Mesendoderm (in vitro differentiated cells): ENCODE measurements at regions not wholly inside any gene's neighbourhood (a gene's known extent, or its start where the extent isn't known, plus 50 kb on each side); places are given as distances from the start of the nearest gene placed in this dataset.

Experiments used
- DNase-seq: peaks from one replicate; pipeline ENCODE4 v3.0.0; 2013
- H2AK5ac ChIP-seq: 2 replicates; pipeline ENCODE4 v1.6.1; 2013; ENCODE audit warnings: low read length, inconsistent platforms
- H2BK120ac ChIP-seq: 2 replicates; pipeline ENCODE4 v1.6.1; 2013; ENCODE audit warnings: low read depth, mild to moderate bottlenecking, low read length, moderate library complexity, mixed read lengths
- H2BK15ac ChIP-seq: replicated peaks from 2 replicates; pipeline ENCODE4 v1.6.1; 2013; ENCODE audit warnings: low read depth, mild to moderate bottlenecking, moderate library complexity
- H2BK5ac ChIP-seq: 2 replicates; pipeline ENCODE4 v1.6.1; 2013; ENCODE audit warnings: low read length, inconsistent platforms
- H3K18ac ChIP-seq: 2 replicates; pipeline ENCODE4 v1.6.1; 2013; ENCODE audit warnings: mild to moderate bottlenecking, low read length, mixed read lengths
- H3K23ac ChIP-seq: one replicate; pipeline ENCODE4 v1.6.1; 2013; ENCODE audit warnings: low read length
- H3K27ac ChIP-seq: 2 replicates; pipeline ENCODE4 v1.5.1; 2013; ENCODE audit warnings: low read depth, mild to moderate bottlenecking, inconsistent platforms, low read length, moderate library complexity
- H3K27me3 ChIP-seq: 2 replicates; pipeline ENCODE4 v1.6.1; 2013; ENCODE audit warnings: low read length, control low read depth, mild to moderate bottlenecking, inconsistent platforms; ENCODE audit not compliant: insufficient read depth, poor library complexity
- H3K36me3 ChIP-seq: 2 replicates; pipeline ENCODE4 v1.6.1; 2013; ENCODE audit warnings: low read length, inconsistent platforms; ENCODE audit not compliant: control insufficient read depth, insufficient read depth
- H3K4ac ChIP-seq: one replicate; pipeline ENCODE4 v1.6.1; 2013; ENCODE audit warnings: low read depth, mild to moderate bottlenecking, low read length, moderate library complexity
- H3K4me1 ChIP-seq: 2 replicates; pipeline ENCODE4 v1.6.1; 2013; ENCODE audit warnings: low read depth, low read length, inconsistent platforms; ENCODE audit not compliant: control insufficient read depth
- H3K4me2 ChIP-seq: 2 replicates; pipeline ENCODE4 v1.6.1; 2013; ENCODE audit warnings: low read length
- H3K4me3 ChIP-seq: 2 replicates; pipeline ENCODE4 v1.5.1; 2013; ENCODE audit warnings: mild to moderate bottlenecking, low read length
- H3K56ac ChIP-seq: one replicate; pipeline ENCODE4 v1.6.1; 2013; ENCODE audit warnings: low read length
- H3K79me1 ChIP-seq: 2 replicates; pipeline ENCODE4 v1.6.1; 2013; ENCODE audit warnings: low read length, inconsistent platforms
- H3K79me2 ChIP-seq: 2 replicates; pipeline ENCODE4 v1.6.1; 2013; ENCODE audit warnings: mild to moderate bottlenecking, low read length; ENCODE audit not compliant: control insufficient read depth, insufficient read depth
- H3K9ac ChIP-seq: 2 replicates; pipeline ENCODE4 v1.6.1; 2013; ENCODE audit warnings: low read length, inconsistent platforms
- H4K5ac ChIP-seq: one replicate; pipeline ENCODE4 v1.6.1; 2013; ENCODE audit warnings: low read length
- H4K8ac ChIP-seq: one replicate; pipeline ENCODE4 v1.6.1; 2013; ENCODE audit warnings: low read depth, mild to moderate bottlenecking, control low read depth, low read length, moderate library complexity
- WGBS: extraction: QIAGEN DNeasy Blood & Tissue Kit; methylation state at CpG from one replicate; pipeline ENCODE4 v1.1.7; 2013; ENCODE audit warnings: low lambda C conversion rate, missing lambda C conversion rate; ENCODE audit not compliant: insufficient coverage; ENCODE audit errors: extremely low coverage; 5-methylcytosine and 5-hydroxymethylcytosine counted together

DNA sequence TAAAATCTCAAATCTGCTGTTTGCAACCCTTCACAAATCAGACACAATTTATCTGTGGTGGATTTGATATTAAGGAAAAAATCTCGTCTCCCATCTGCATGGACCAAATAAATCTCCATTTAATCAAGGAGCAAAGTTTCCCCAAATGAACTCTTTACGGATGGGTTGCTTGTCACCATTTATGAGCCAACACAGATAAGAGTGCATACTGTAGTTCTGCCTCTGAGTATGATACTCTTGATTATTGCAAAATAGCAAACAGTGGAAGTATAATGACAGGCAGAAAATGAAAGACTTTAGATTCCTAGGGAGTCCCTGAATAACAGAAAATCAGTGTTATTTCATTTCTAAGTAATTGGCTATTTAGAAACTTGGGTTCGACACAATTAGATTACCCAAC is 1395.9 kb downstream of the FAM181B start:
- Histone ChIP-seq H3K4me3 (no peak overlapping the region), H3K4me1 (peaks cover 2% of the 10 kb centered on the region), H2BK15ac (no peak overlapping the region), H3K27me3 (no peaks in the 10 kb centered on the region), H3K79me2 (no peaks in the 10 kb centered on the region), H2BK5ac (no peak overlapping the region), H2BK120ac (no peak overlapping the region), H3K18ac (no peak overlapping the region), H3K4ac (no peak overlapping the region), H3K36me3 (no peaks in the 10 kb centered on the region), H4K8ac (no peak overlapping the region), H3K4me2 (no peak overlapping the region), H3K9ac (no peak overlapping the region), H3K56ac (no peak overlapping the region), H3K23ac (no peak overlapping the region), H4K5ac (no peak overlapping the region), H2AK5ac (no peak overlapping the region), H3K79me1 (no peaks in the 10 kb centered on the region), H3K27ac (no peak overlapping the region)
- WGBS, result no CpG with 5 or more reads among the region's 3 CpGs
- DNase-seq, result no peak

DNA sequence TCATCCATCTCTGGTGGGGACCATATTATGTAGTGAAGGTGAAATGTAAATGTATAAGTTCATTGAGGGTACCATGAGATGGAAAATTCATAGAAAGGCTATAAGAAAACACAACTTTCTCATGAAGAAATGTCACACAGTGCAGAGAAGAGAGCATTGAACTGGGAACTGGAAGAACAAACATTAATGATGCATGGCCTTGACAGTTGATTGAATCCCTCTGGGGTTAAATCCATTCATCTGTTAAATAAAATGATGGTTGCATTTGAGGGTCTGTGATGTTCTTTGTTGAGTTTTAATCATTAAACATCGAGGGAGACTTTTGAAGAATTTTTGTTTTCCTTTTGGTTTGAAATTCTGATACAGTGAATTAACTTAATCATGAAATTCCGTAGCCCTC is 1401.4 kb downstream of the FAM181B start:
- Histone ChIP-seq H3K4me2 (no peak overlapping the region), H3K9ac (no peak overlapping the region), H3K79me1 (no peaks in the 10 kb centered on the region), H3K27ac (no peak overlapping the region), H4K8ac (no peak overlapping the region), H3K4me1 (peaks cover under 1% of the 10 kb centered on the region), H3K56ac (no peak overlapping the region), H2BK5ac (no peak overlapping the region), H3K27me3 (no peaks in the 10 kb centered on the region), H3K23ac (no peak overlapping the region), H2BK15ac (no peak overlapping the region), H3K79me2 (no peaks in the 10 kb centered on the region), H2AK5ac (no peak overlapping the region), H4K5ac (no peak overlapping the region), H3K4ac (no peak overlapping the region), H2BK120ac (no peak overlapping the region), H3K4me3 (no peak overlapping the region), H3K36me3 (no peaks in the 10 kb centered on the region), H3K18ac (no peak overlapping the region)
- no peak for DNase-seq
- WGBS, result no CpG with 5 or more reads among the region's 2 CpGs

DNA sequence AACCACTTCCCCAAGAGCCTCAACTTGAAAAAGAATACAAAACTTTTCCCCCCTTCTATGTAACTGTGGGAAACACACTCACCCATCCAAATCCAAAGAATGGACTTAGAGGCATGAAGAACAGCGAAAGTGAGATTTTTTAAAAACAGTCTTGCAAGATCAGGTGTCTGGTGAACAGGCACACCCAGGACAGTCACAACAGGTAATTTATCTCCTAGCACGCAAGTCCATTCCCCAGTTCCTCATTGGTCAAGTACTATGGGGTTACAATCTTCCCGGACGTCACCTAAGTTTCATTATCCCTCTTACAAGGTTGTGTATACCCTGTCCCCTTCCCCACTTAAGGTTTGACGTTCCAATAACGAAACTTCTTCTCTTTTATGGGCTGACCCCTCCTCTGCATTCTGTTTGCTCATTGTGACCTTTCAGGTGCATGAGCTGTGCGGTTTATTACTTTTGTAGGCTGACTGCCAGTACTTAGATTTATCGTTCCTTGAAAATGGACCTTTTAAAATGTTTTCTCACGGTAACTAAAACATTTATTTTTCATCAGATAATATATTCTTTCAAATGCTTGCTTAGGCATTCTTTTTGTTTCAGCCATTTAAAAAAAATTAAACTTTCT is 1401.9 kb downstream of the FAM181B start:
- H4K8ac ChIP-seq, result no peak overlapping the region
- DNase-seq, result no peak

DNA sequence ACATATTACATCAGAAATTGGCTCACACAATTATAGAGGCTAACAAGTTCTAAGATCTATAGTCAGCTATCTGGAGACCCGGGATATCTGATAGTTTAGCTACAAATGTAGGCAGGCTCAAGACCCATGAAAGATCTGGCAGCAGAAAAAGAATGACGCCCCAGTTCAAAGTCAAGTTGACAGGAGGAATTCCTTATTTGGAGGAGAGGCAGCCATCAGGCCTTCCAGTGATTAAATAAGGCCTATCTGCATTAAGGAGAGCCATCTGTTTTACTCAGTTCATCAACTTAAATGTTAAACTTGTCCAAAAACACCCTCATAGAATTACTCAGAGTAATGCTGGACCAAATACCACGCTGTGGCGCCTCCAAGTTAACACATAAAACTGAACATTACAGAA is 1402.6 kb downstream of the FAM181B start:
- no peak overlapping the region for H3K23ac ChIP-seq
- H4K5ac ChIP-seq, result no peak overlapping the region
- no peak overlapping the region for H3K4me2 ChIP-seq
- H4K8ac ChIP-seq, result no peak overlapping the region
- no peak overlapping the region for H2BK120ac ChIP-seq
- H3K4ac ChIP-seq, result no peak overlapping the region
- no peak overlapping the region for H3K27ac ChIP-seq
- H3K79me2 ChIP-seq, result no peaks in the 10 kb centered on the region
- no peak for DNase-seq
- H3K18ac ChIP-seq, result no peak overlapping the region
- H2BK15ac ChIP-seq, result no peak overlapping the region
- no peaks in the 10 kb centered on the region for H3K27me3 ChIP-seq
- no peaks in the 10 kb centered on the region for H3K4me1 ChIP-seq
- H3K79me1 ChIP-seq, result no peaks in the 10 kb centered on the region
- H2AK5ac ChIP-seq, result no peak overlapping the region
- no peak overlapping the region for H3K4me3 ChIP-seq
- H3K36me3 ChIP-seq, result no peaks in the 10 kb centered on the region
- no peak overlapping the region for H3K9ac ChIP-seq
- H2BK5ac ChIP-seq, result no peak overlapping the region
- H3K56ac ChIP-seq, result no peak overlapping the region
- WGBS, result no CpG with 5 or more reads among the region's 4 CpGs

More for the DNA sequence above, 1401.9 kb downstream of the FAM181B start:
- Histone ChIP-seq H3K4me2 (no peak overlapping the region), H2BK15ac (no peak overlapping the region), H3K4me1 (no peaks in the 10 kb centered on the region), H3K79me1 (no peaks in the 10 kb centered on the region), H3K18ac (no peak overlapping the region), H3K23ac (no peak overlapping the region), H3K79me2 (no peaks in the 10 kb centered on the region), H3K27ac (no peak overlapping the region), H2BK5ac (no peak overlapping the region), H4K5ac (no peak overlapping the region), H2AK5ac (no peak overlapping the region), H3K56ac (no peak overlapping the region), H3K4ac (no peak overlapping the region), H3K4me3 (no peak overlapping the region), H3K9ac (no peak overlapping the region), H2BK120ac (no peak overlapping the region), H3K36me3 (no peaks in the 10 kb centered on the region), H3K27me3 (no peaks in the 10 kb centered on the region)
- WGBS, result no CpG with 5 or more reads among the region's 9 CpGs

DNA sequence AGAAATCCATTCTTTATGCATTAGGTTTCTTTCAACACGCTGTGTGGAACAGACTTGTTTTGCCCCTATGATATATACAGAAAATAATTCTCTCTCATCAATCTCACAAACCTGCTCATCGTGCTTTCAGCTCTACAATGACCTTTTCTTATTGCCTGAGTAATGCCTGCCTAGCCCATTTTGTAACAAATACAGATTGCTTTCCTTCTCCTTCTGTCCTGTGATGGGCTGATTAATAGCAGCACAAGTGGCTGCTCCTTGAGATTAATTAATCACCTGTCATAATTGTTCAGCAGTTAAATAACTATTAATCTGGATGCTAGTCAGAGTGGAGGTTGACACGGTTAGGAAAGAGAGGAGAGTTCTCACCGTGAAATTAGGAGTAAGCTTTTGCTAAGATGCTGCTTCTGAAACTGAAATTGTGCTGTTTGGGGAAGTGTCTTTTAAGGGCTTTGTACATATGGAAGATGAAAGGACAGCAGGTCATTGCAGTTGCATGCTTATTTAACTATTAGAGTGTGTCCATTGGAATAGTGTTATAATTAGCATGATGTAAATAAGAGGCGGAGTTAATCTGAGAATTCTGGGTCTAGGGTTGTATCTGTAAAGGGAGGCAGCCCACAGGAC is 1430.5 kb downstream of the FAM181B start:
- H3K4me2 ChIP-seq, result no peak overlapping the region
- DNase-seq, result no peak

More for the DNA sequence above, 1430.5 kb downstream of the FAM181B start:
- H3K9ac ChIP-seq, result no peak overlapping the region
- H2AK5ac ChIP-seq, result no peak overlapping the region
- H4K5ac ChIP-seq, result no peak overlapping the region
- H2BK5ac ChIP-seq, result no peak overlapping the region
- H4K8ac ChIP-seq, result no peak overlapping the region
- H3K4ac ChIP-seq, result no peak overlapping the region
- no peak overlapping the region for H3K56ac ChIP-seq
- no peak overlapping the region for H2BK15ac ChIP-seq
- H2BK120ac ChIP-seq, result no peak overlapping the region
- no peak overlapping the region for H3K18ac ChIP-seq
- no peak overlapping the region for H3K4me3 ChIP-seq
- no peaks in the 10 kb centered on the region for H3K4me1 ChIP-seq
- H3K36me3 ChIP-seq, result no peaks in the 10 kb centered on the region
- H3K23ac ChIP-seq, result no peak overlapping the region
- no peaks in the 10 kb centered on the region for H3K79me2 ChIP-seq
- no peaks in the 10 kb centered on the region for H3K27me3 ChIP-seq
- no peaks in the 10 kb centered on the region for H3K79me1 ChIP-seq
- no peak overlapping the region for H3K27ac ChIP-seq
- no CpG with 5 or more reads among the region's 5 CpGs for WGBS
